Stimulated activated CD4-positive, alpha-beta T cell treated with anti-CD3 and anti-CD28 coated beads, Interleukin-2, amount 100 ng/mL, for 48 hours (primary cell): ENCODE measurements at regions not wholly inside any gene's neighbourhood (a gene's known extent, or its start where the extent isn't known, plus 50 kb on each side); places are given as distances from the start of the nearest gene placed in this dataset.

Experiments used
- DNase-seq, 2 donors: peaks; one replicate each; pipeline ENCODE4 v3.0.0-alpha.2; 2020

- no peak for DNase-seq
Observed at GRCh38 chr20:52775786-52776185, 196.4 kb upstream of the TSHZ2 start.

- DNase-seq: no peak
Observed at GRCh38 chr20:52768694-52769093, 203.5 kb upstream of the TSHZ2 start.

- DNase-seq: no peak
Observed at GRCh38 chr20:52766645-52767435, 205.3 kb upstream of the TSHZ2 start.

- DNase-seq: no peak
Observed at GRCh38 chr20:52763321-52763853, 208.8 kb upstream of the TSHZ2 start.

- DNase-seq: no peak
Observed at GRCh38 chr20:52761867-52762266, 210.3 kb upstream of the TSHZ2 start.

- no peak for DNase-seq
Observed at GRCh38 chr20:52760791-52761190, 211.4 kb upstream of the TSHZ2 start.

- DNase-seq: no peak
Observed at GRCh38 chr20:52757411-52757810, 214.7 kb upstream of the TSHZ2 start.

GRCh38 chr20:52755744-52756143 lies 216.4 kb upstream of the TSHZ2 start:
- no peak for DNase-seq

- no peak for DNase-seq
Observed at GRCh38 chr20:52754366-52754765, 217.8 kb upstream of the TSHZ2 start.

- DNase-seq: no peak
Observed at GRCh38 chr20:52752023-52752422, 220.1 kb upstream of the TSHZ2 start.

- no peak for DNase-seq
Observed at GRCh38 chr20:52751571-52751970, 220.6 kb upstream of the TSHZ2 start.

GRCh38 chr20:52749938-52750337 lies 222.2 kb upstream of the TSHZ2 start:
- no peak for DNase-seq

- no peak for DNase-seq
Observed at GRCh38 chr20:52748990-52749389, 223.2 kb upstream of the TSHZ2 start.

GRCh38 chr20:52748285-52748932 lies 223.7 kb upstream of the TSHZ2 start:
- no peak for DNase-seq

GRCh38 chr20:52747845-52748284 lies 224.3 kb upstream of the TSHZ2 start:
- no peak for DNase-seq

GRCh38 chr20:52746770-52747169 lies 225.4 kb upstream of the TSHZ2 start:
- no peak for DNase-seq

GRCh38 chr20:52746190-52746589 lies 226.0 kb upstream of the TSHZ2 start:
- no peak for DNase-seq

GRCh38 chr20:52744441-52744840 lies 227.7 kb upstream of the TSHZ2 start:
- DNase-seq: no peak

- DNase-seq: no peak
Observed at GRCh38 chr20:52738081-52738480, 234.1 kb upstream of the TSHZ2 start.

GRCh38 chr20:52736507-52736906 lies 235.7 kb upstream of the TSHZ2 start:
- no peak for DNase-seq

GRCh38 chr20:52731093-52731492 lies 241.1 kb upstream of the TSHZ2 start:
- no peak for DNase-seq

GRCh38 chr20:52727740-52728456 lies 244.3 kb upstream of the TSHZ2 start:
- DNase-seq: no peak

- no peak for DNase-seq
Observed at GRCh38 chr20:52724541-52724940, 247.6 kb upstream of the TSHZ2 start.
